HK-2 (cell line): ENCODE measurements at regions not wholly inside any gene's neighbourhood (a gene's known extent, or its start where the extent isn't known, plus 50 kb on each side); places are given as distances from the start of the nearest gene placed in this dataset.
A peak's percentile ranks its signal among the peaks of the same experiment; 100 is the strongest.

Experiments used
- DNase-seq: peaks from one replicate; pipeline ENCODE4 v3.0.0-alpha.2; 2018; ENCODE audit not compliant: unreplicated experiment

- no peak for DNase-seq
These were observed 811.9 kb downstream of the MAFB start for GRCh38 chr20:39876976-39877635.

GRCh38 chr20:39875492-39876110, 813.4 kb downstream of the MAFB start:
- DNase-seq: no peak

- DNase-seq: peak; percentile 71
These were observed 814.8 kb downstream of the MAFB start for GRCh38 chr20:39874049-39874893.

GRCh38 chr20:39873286-39873685, 815.8 kb downstream of the MAFB start:
- no peak for DNase-seq

GRCh38 chr20:39871013-39871412, 818.0 kb downstream of the MAFB start:
- no peak for DNase-seq

GRCh38 chr20:39865446-39865845, 823.6 kb downstream of the MAFB start:
- no peak for DNase-seq

GRCh38 chr20:39862470-39862891, 826.6 kb downstream of the MAFB start:
- no peak for DNase-seq

GRCh38 chr20:39861381-39861780, 827.7 kb downstream of the MAFB start:
- DNase-seq: no peak

- no peak for DNase-seq
These were observed 831.2 kb downstream of the MAFB start for GRCh38 chr20:39857835-39858234.

GRCh38 chr20:39857187-39857586, 831.8 kb downstream of the MAFB start:
- no peak for DNase-seq

GRCh38 chr20:39855799-39856198, 833.2 kb downstream of the MAFB start:
- no peak for DNase-seq

- DNase-seq: no peak
These were observed 834.0 kb downstream of the MAFB start for GRCh38 chr20:39855056-39855455.

GRCh38 chr20:39853636-39854035, 835.4 kb downstream of the MAFB start:
- DNase-seq: peak; percentile 14

GRCh38 chr20:39853050-39853449, 836.0 kb downstream of the MAFB start:
- DNase-seq: no peak

- DNase-seq: no peak
These were observed 837.6 kb downstream of the MAFB start for GRCh38 chr20:39851459-39851858.

- DNase-seq: no peak
These were observed 838.2 kb downstream of the MAFB start for GRCh38 chr20:39850821-39851330.

- DNase-seq: no peak
These were observed 838.8 kb downstream of the MAFB start for GRCh38 chr20:39850246-39850645.

- DNase-seq: no peak
These were observed 839.4 kb downstream of the MAFB start for GRCh38 chr20:39849664-39850063.

- DNase-seq: no peak
These were observed 839.9 kb downstream of the MAFB start for GRCh38 chr20:39849171-39849570.

GRCh38 chr20:39839399-39840119, 849.5 kb downstream of the MAFB start:
- DNase-seq: no peak

- DNase-seq: no peak
These were observed 851.5 kb downstream of the MAFB start for GRCh38 chr20:39837561-39837960.
